ENCODE measurements at regions not wholly inside any gene's neighbourhood (a gene's known extent, or its start where the extent isn't known, plus 50 kb on each side); places are given as distances from the start of the nearest gene placed in this dataset.

- TF ChIP-seq CTCF (IDR thresholded peaks at IDR 0.05), result no peak
These were observed 940.8 kb downstream of the SLC6A15 start (continued) for GRCh38 chr12:83971781-83972180.

GRCh38 chr12:83960767-83961166, 951.8 kb downstream of the SLC6A15 start:
- Histone ChIP-seq H3K27ac (no peak overlapping the region), H3K4me3 (no peak overlapping the region), H3K4me2 (no peak overlapping the region), H3K9me3 (no peaks in the 10 kb centered on the region), H3K4me1 (peaks cover 6% of the 10 kb centered on the region; the same call in 1 of the 3 replicates)
- ChIA-PET POLR2A (no interaction called here), CTCF (no interaction called here)
- WGBS (ENCODE audit: missing lambda C conversion rate), result 79% methylated on average over 1 of the region's 1 CpG
- DNase-seq (ENCODE audit: low read depth in 1 of 2, low spot score in 1 of 2) (no peak), FAIRE-seq (no peak), ATAC-seq (no peak)
- no peak for TF ChIP-seq NFE2L2 (conservative IDR thresholded peaks at IDR 0.05; ENCODE audit: low read length)
- TF ChIP-seq KDM5A (IDR thresholded peaks at IDR 0.05), result no peak
- no peak for TF ChIP-seq JUN (IDR thresholded peaks at IDR 0.05)
- TF ChIP-seq GATA3 (IDR thresholded peaks at IDR 0.05; ENCODE audit: borderline replicate concordance), result no peak
- TF ChIP-seq BCL3 (IDR thresholded peaks at IDR 0.05), result no peak
- TF ChIP-seq CBX2 (IDR thresholded peaks at IDR 0.05; ENCODE audit: borderline replicate concordance, low read depth), result no peak
- TF ChIP-seq POLR2A (IDR thresholded peaks at IDR 0.05; ENCODE audit: low read length), result no peak
- TF ChIP-seq HOXB13 (CRISPR knock-in tag; IDR thresholded peaks at IDR 0.05; ENCODE audit: low read depth), result no peak
- TF ChIP-seq MYC (IDR thresholded peaks at IDR 0.05; ENCODE audit: borderline replicate concordance, low read length), result no peak

GRCh38 chr12:83958997-83959396, 953.6 kb downstream of the SLC6A15 start:
- H3K4me3 ChIP-seq, result no peak overlapping the region
- peaks cover 6% of the 10 kb centered on the region; the same call in 1 of the 3 replicates for H3K4me1 ChIP-seq
- ChIA-PET POLR2A (no interaction called here), CTCF (no interaction called here)
- no peak overlapping the region for H3K27ac ChIP-seq
- no peaks in the 10 kb centered on the region for H3K9me3 ChIP-seq
- WGBS (ENCODE audit: missing lambda C conversion rate), result 3% methylated on average over 2 of the region's 2 CpGs
- no peak for ATAC-seq
- peak overlapping the region; percentile 28; the same call in 1 of the 3 replicates for H3K4me2 ChIP-seq
- no peak for TF ChIP-seq MAFK (IDR thresholded peaks at IDR 0.05; ENCODE audit: partially characterized antibody)
- TF ChIP-seq JUN (IDR thresholded peaks at IDR 0.05), result no peak
- FAIRE-seq, result no peak
- no peak for DNase-seq (ENCODE audit: low read depth in 1 of 2, low spot score in 1 of 2)

GRCh38 chr12:83954956-83955601, 957.5 kb downstream of the SLC6A15 start:
- Histone ChIP-seq H3K4me3 (no peak overlapping the region), H3K4me1 (peaks cover 6% of the 10 kb centered on the region; the same call in 1 of the 3 replicates), H3K9me3 (no peaks in the 10 kb centered on the region), H3K4me2 (no peak overlapping the region), H3K27ac (no peak overlapping the region)
- ChIA-PET POLR2A (no interaction called here), CTCF (no interaction called here)
- DNase-seq (ENCODE audit: low read depth in 1 of 2, low spot score in 1 of 2) (peak in 1 of 2 experiments; percentile 12), ATAC-seq (no peak), FAIRE-seq (no peak)
- 45% methylated on average over 3 of the region's 3 CpGs for WGBS (ENCODE audit: missing lambda C conversion rate)
- 0 out of 3 replicates have a peak, but pooled peaks have one; percentile 20 for TF ChIP-seq CTCF (IDR thresholded peaks at IDR 0.05)
- peak in 1 of 2 experiments; percentile 23; a peak in 2 of 5 replicates for TF ChIP-seq RAD21 (conservative IDR thresholded peaks at IDR 0.05 in 1 of 2, IDR thresholded peaks at IDR 0.05 in 1 of 2)
- no peak for TF ChIP-seq MAFK (IDR thresholded peaks at IDR 0.05; ENCODE audit: partially characterized antibody)

Data from A549 (cell line).